Ectodermal cell (in vitro differentiated cells): ENCODE measurements at regions not wholly inside any gene's neighbourhood (a gene's known extent, or its start where the extent isn't known, plus 50 kb on each side); places are given as distances from the start of the nearest gene placed in this dataset.

ENCODE experiments used
- H3K27ac ChIP-seq: 2 replicates; pipeline ENCODE4 v1.7.0; 2013; ENCODE audit warnings: mild to moderate bottlenecking, low read depth, low read length; ENCODE audit not compliant: insufficient read depth, poor library complexity, severe bottlenecking
- H3K27me3 ChIP-seq: 2 replicates; pipeline ENCODE4 v1.7.0; 2013; ENCODE audit warnings: mild to moderate bottlenecking, low read length; ENCODE audit not compliant: insufficient read depth, control insufficient read depth, poor library complexity, severe bottlenecking
- H3K36me3 ChIP-seq: one replicate; pipeline ENCODE4 v1.7.0; 2013; ENCODE audit warnings: low read length; ENCODE audit not compliant: control insufficient read depth, insufficient read depth
- H3K4me1 ChIP-seq: one replicate; pipeline ENCODE4 v1.7.0; 2013; ENCODE audit warnings: low read length; ENCODE audit not compliant: control insufficient read depth, insufficient read depth
- H3K4me3 ChIP-seq: 2 replicates; pipeline ENCODE4 v1.7.0; 2013; ENCODE audit warnings: low read depth, low read length, control low read depth; ENCODE audit not compliant: insufficient read depth
- H3K9me3 ChIP-seq: 2 replicates; pipeline ENCODE4 v1.7.0; 2013; ENCODE audit warnings: mild to moderate bottlenecking, low read length, moderate library complexity; ENCODE audit not compliant: control insufficient read depth
- WGBS, 2 experiments: methylation state at CpG; one replicate each; pipeline ENCODE4 v1.1.7; 2013; ENCODE audit warnings: missing lambda C conversion rate in 2 of 2; 5-methylcytosine and 5-hydroxymethylcytosine counted together

DNA sequence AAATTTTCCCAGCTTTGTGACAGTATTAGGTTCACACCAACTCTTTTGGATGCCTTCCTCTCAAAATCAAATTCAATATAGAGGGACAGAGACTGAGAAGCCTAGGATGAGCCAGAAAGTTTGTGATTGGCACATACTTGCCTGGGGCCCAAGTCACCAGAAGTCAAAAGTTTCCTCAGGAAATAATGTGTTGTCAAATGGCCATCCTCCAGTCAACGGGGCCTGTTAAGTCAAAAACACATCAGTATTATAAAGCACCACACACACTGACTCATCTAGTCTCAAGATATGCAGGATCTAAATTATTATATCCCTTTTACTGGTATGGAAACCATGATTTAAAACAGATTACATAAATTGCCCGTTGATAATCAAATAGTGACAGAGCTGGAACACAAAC lies 158.1 kb downstream of the AHR start:
- no peaks in the 10 kb centered on the region for H3K4me1 ChIP-seq
- WGBS, 2 experiments, result 90 to 95% methylated on average over 2 of the region's 2 CpGs
- no peaks in the 10 kb centered on the region for H3K27me3 ChIP-seq
- no peaks in the 10 kb centered on the region for H3K36me3 ChIP-seq
- no peak overlapping the region for H3K4me3 ChIP-seq
- no peak overlapping the region for H3K27ac ChIP-seq
- H3K9me3 ChIP-seq, result no peaks in the 10 kb centered on the region

DNA sequence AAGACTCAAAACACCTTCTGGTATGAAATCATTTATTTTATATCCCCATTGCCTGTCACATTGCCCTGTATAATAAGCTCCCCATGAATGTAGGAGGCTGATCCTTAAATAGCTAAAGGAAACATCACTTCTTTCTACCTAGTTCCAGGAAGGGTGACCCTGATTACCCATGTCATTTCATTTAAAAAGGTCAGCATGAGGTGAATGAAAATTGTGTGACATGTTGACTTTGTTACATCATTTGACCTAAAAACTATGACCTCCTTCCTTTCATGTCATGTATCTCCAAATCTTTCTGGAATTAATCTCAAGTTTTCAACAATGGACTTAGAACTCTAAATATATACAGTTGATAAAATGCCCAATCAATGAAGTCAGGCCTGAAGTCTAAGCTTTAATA lies 161.5 kb downstream of the AHR start:
- no peak overlapping the region for H3K4me3 ChIP-seq
- no peaks in the 10 kb centered on the region for H3K27me3 ChIP-seq
- no peaks in the 10 kb centered on the region for H3K4me1 ChIP-seq
- no peak overlapping the region for H3K27ac ChIP-seq
- no peaks in the 10 kb centered on the region for H3K9me3 ChIP-seq
- no peaks in the 10 kb centered on the region for H3K36me3 ChIP-seq

DNA sequence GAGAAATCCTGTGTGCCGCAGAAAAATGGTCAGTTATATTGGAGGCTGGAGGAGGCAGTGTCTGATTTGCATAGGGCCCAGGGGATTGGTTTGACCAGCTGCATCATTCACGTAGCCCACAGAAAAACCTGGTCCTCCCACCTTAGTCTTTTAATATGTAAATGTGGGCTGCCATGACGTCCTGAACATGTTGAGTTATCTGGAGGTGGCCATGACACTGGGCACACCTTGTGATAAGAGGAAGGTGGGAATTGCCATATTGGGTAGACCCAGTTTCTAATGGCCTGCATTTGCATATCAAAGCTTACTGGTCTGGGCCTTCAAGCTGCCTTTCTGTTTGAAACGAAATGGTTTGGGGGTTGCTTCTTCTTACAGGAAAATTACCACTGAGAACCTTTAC lies 162.2 kb downstream of the AHR start:
- WGBS, 2 experiments, result 89 to 94% methylated on average over 4 of the region's 4 CpGs
- H3K27ac ChIP-seq, result no peak overlapping the region
- no peaks in the 10 kb centered on the region for H3K27me3 ChIP-seq
- H3K4me1 ChIP-seq, result no peaks in the 10 kb centered on the region
- H3K9me3 ChIP-seq, result no peaks in the 10 kb centered on the region
- H3K4me3 ChIP-seq, result no peak overlapping the region
- no peaks in the 10 kb centered on the region for H3K36me3 ChIP-seq

DNA sequence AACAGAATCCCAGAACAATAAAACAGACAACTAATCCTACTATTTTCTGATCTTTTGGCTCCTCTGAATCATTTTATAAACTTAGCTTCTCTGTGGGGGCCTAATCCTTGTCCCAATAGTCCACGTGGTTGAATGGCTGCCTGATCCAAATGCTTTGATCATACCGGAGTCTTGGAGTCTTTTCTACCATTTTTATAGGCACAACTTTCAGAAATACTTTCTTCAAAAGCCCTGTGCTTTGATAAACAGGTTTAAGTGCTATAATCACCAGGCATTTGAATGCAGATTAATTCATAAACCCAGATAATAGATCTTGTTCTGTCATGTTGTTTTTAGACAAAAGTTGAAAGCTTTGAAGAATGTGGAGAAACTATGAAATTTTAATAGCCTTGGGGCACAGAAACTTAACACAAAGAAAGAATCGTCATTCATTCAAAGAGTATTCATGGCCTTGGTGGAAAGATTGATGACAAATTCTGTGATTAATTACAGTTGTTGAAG lies 163.7 kb downstream of the AHR start:
- no peaks in the 10 kb centered on the region for H3K27me3 ChIP-seq
- no peak overlapping the region for H3K27ac ChIP-seq
- no peak overlapping the region for H3K4me3 ChIP-seq
- WGBS, 2 experiments, result 64 to 68% methylated on average over 3 of the region's 3 CpGs
- H3K4me1 ChIP-seq, result peaks cover 3% of the 10 kb centered on the region
- no peaks in the 10 kb centered on the region for H3K9me3 ChIP-seq
- H3K36me3 ChIP-seq, result no peaks in the 10 kb centered on the region

DNA sequence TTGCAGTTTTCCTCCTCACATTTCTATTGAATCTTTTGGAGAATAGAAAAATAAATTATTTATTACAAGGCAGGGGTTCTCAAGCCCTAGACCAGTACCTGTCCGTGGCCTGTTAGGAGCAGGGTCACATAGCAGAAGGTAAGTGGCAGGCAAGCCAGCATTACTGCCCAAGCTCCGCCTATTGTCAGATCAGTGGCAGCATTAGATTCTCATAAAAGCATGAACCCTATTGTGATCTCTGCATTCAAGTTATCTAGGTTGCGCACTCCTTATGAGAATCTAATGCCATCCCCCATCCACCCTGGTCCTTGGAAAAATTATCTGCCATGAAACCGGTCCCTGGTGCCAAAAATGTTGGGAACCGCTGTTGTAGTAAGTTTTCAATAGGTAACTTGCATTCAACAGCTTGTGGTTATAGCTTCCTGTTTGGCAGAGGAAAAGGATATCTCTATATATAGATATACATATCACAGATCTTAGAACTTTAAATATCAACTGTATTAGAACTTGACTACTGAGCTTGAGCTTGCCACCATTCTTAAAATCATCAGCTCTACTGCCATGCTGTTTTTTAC lies 165.1 kb downstream of the AHR start:
- no peaks in the 10 kb centered on the region for H3K9me3 ChIP-seq
- no peaks in the 10 kb centered on the region for H3K36me3 ChIP-seq
- 89 to 91% methylated on average over 5 of the region's 5 CpGs for WGBS, 2 experiments
- no peak overlapping the region for H3K27ac ChIP-seq
- no peak overlapping the region for H3K4me3 ChIP-seq
- H3K27me3 ChIP-seq, result no peaks in the 10 kb centered on the region
- H3K4me1 ChIP-seq, result peaks cover 3% of the 10 kb centered on the region

DNA sequence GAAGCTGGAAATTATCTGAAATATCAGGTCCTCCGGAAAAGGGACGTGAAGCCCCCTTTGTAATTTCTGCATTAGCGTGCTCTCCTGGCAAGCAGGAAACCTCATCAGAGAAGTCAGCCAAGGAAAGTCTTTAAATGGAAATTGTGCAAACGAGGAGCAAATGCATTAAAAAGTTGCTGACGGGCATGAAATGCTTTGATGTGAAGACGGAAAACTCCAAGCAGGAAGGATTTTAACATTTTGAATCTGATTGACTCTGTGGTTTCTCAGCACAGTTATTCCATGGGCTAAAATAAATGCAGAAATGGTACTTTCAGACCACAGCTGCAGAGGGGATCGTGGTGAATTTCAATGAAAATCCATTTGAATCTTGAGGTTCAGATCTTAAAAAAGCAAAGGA lies 167.8 kb downstream of the AHR start:
- no peak overlapping the region for H3K27ac ChIP-seq
- 73 to 80% methylated on average over 7 of the region's 7 CpGs for WGBS, 2 experiments
- no peaks in the 10 kb centered on the region for H3K36me3 ChIP-seq
- no peak overlapping the region for H3K4me3 ChIP-seq
- no peaks in the 10 kb centered on the region for H3K9me3 ChIP-seq
- H3K27me3 ChIP-seq, result no peaks in the 10 kb centered on the region
- H3K4me1 ChIP-seq, result peaks cover 3% of the 10 kb centered on the region

DNA sequence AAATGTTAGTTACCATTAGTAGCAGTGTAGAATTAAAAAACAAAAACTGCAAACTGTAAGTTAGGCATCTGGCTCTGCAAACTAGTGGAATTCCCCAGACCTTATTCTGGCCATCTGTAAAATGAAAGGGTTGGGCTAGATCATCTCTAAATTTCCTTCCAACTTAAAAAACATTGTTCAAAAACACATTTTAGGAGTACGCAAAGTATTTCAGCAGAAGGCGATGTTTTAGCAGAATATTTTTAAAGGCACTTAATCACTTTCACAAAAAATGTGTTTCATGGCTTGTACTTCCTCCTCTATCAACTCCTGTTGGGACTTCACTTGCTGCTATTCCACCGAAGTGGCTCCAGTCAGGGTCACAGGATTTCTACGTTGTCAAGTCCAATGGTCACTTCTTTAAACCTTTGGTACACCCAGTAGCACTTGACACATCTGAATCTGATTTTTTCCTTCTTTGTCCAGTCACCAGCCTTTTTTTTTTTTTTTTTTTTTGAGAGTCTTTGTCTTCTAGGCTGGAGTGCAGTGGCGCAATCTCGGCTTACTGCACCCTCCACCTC lies 169.0 kb downstream of the AHR start:
- Histone ChIP-seq H3K4me1 (peaks cover 3% of the 10 kb centered on the region), H3K4me3 (no peak overlapping the region)
- 95% methylated on average over 6 of the region's 6 CpGs for WGBS, 2 experiments

DNA sequence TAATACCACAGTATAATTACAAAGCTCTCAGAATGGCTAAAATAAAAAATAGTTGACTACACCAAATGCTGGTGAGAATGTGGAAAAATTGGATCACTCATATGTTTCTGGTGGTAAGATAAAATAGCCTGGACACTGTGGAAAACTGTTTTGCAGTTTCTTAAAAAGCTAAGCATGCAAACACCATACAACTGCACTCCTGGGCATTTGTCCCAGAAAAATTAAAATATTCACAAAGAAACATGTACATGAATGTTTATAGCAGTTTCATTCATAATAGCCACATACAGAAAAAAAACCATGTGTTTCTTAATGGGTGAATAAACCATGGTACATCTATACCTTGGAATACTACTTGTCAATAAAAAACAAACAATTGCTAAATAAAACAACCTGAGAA lies 172.9 kb downstream of the AHR start:
- Histone ChIP-seq H3K36me3 (no peaks in the 10 kb centered on the region), H3K9me3 (no peaks in the 10 kb centered on the region), H3K4me1 (no peaks in the 10 kb centered on the region), H3K4me3 (no peak overlapping the region), H3K27me3 (no peaks in the 10 kb centered on the region), H3K27ac (no peak overlapping the region)

More for the DNA sequence above, 169.0 kb downstream of the AHR start:
- Histone ChIP-seq H3K27ac (no peak overlapping the region), H3K9me3 (no peaks in the 10 kb centered on the region), H3K36me3 (no peaks in the 10 kb centered on the region), H3K27me3 (no peaks in the 10 kb centered on the region)

DNA sequence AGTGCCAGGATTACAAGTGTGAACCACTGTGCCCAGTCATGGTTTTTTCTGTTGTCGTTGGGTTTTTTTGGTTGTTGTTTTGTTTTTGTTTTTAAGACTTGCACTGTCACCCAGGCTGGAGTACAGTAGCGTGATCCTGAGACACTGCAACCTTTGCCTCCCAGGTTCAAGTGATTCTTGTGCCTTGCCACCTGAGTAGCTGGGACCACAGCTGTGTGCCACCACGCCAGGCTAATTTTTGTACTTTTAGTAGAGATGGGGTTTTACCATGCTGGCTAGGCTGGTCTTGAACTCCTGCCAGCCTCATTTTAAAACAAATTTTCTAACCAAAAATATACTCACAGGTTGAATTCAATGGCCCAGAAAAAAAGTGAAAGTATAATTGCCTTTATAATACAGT lies 174.1 kb downstream of the AHR start:
- Histone ChIP-seq H3K4me3 (no peak overlapping the region), H3K27ac (no peak overlapping the region), H3K4me1 (no peaks in the 10 kb centered on the region), H3K36me3 (no peaks in the 10 kb centered on the region), H3K9me3 (no peaks in the 10 kb centered on the region), H3K27me3 (no peaks in the 10 kb centered on the region)
- whole genome bisulfite sequencing, 2 experiments, result 89 to 93% methylated on average over 3 of the region's 3 CpGs

DNA sequence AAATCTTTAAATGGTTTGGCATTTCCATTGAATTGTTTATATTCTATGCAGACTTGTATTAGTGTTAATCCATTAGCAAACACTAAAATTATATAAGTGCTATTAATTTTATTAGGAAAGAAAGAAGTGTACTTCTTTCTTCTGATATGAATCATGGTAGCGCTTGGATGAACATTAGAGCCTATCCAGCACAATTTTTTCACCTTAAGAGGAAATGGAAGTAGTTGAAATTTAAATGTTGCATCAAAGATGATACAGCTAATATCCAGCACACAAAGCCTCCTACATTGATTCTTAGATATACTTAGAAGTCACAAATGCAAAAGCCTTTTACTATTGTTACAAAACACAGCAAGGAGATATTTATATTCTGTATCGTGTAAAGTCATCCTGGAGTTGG lies 174.5 kb downstream of the AHR start:
- Histone ChIP-seq H3K27ac (no peak overlapping the region), H3K4me3 (no peak overlapping the region), H3K36me3 (no peaks in the 10 kb centered on the region), H3K27me3 (no peaks in the 10 kb centered on the region), H3K9me3 (no peaks in the 10 kb centered on the region), H3K4me1 (no peaks in the 10 kb centered on the region)
- WGBS, 2 experiments, result 91 to 93% methylated on average over 1 to 2 of the region's 2 CpGs
